GM23338 (cell line): ENCODE measurements at regions not wholly inside any gene's neighbourhood (a gene's known extent, or its start where the extent isn't known, plus 50 kb on each side); places are given as distances from the start of the nearest gene placed in this dataset.

Experiments
- ATAC-seq: fragments of 200-7000 bp; cut with Tn5 transposase; 3 replicates; pipeline ENCODE4 v1.9.1; 2020
- DNase-seq: peaks from one replicate; pipeline ENCODE4 v3.0.0-alpha.2; 2015; ENCODE audit warnings: low spot score
- H2AFZ ChIP-seq: fragments of 200-600 bp; sonication (generic); 2 replicates; pipeline ENCODE4 v1.8.0; 2016; ENCODE audit warnings: antibody characterized with exemption, mild to moderate bottlenecking, moderate library complexity
- H3F3A ChIP-seq: fragments of 200-600 bp; sonication (generic); replicated peaks from 2 replicates; pipeline ENCODE4 v1.8.0; 2017; ENCODE audit warnings: antibody characterized with exemption, mixed run types, low read depth
- H3K27ac ChIP-seq: fragments of 200-600 bp; sonication (generic); 2 replicates; pipeline ENCODE4 v1.6.1; 2016; ENCODE audit warnings: low read depth
- H3K27me3 ChIP-seq: fragments of 200-600 bp; sonication (generic); 2 replicates; pipeline ENCODE4 v1.8.0; 2016; ENCODE audit warnings: mild to moderate bottlenecking, mixed run types, moderate library complexity; ENCODE audit not compliant: insufficient read depth
- H3K36me3 ChIP-seq: fragments of 200-600 bp; sonication (generic); 2 replicates; pipeline ENCODE4 v1.8.0; 2016; ENCODE audit warnings: mild to moderate bottlenecking; ENCODE audit not compliant: insufficient read depth
- H3K4me1 ChIP-seq: fragments of 200-600 bp; sonication (generic); 2 replicates; pipeline ENCODE4 v1.8.0; 2016; ENCODE audit warnings: mild to moderate bottlenecking, moderate library complexity; ENCODE audit not compliant: insufficient read depth
- H3K4me2 ChIP-seq: fragments of 200-600 bp; sonication (generic); 2 replicates; pipeline ENCODE4 v1.7.1; 2017; ENCODE audit warnings: mixed run types
- H3K4me3 ChIP-seq: fragments of 200-600 bp; sonication (generic); 2 replicates; pipeline ENCODE4 v1.6.1; 2016; ENCODE audit warnings: mixed run types
- H3K79me2 ChIP-seq: fragments of 200-600 bp; sonication (generic); replicated peaks from 2 replicates; pipeline ENCODE4 v1.8.0; 2017; ENCODE audit warnings: mild to moderate bottlenecking; ENCODE audit not compliant: insufficient read depth
- H3K9me2 ChIP-seq: fragments of 200-600 bp; sonication (generic); 2 replicates; pipeline ENCODE4 v1.8.0; 2017; ENCODE audit not compliant: insufficient read depth
- H4K20me1 ChIP-seq: fragments of 200-600 bp; sonication (generic); replicated peaks from 2 replicates; pipeline ENCODE4 v1.8.0; 2017; ENCODE audit warnings: mild to moderate bottlenecking; ENCODE audit not compliant: insufficient read depth
- H3K27ac Mint-ChIP-seq: 2 replicates; pipeline ENCODE4 v1.8.0; 2020; ENCODE audit warnings: inconsistent platforms, mild to moderate bottlenecking, moderate library complexity, mixed read lengths
- H3K27me3 Mint-ChIP-seq: 3 replicates; pipeline ENCODE4 v1.8.0; 2022; ENCODE audit warnings: low read depth, mild to moderate bottlenecking, moderate library complexity, mixed read lengths, inconsistent platforms; ENCODE audit not compliant: insufficient read depth, poor library complexity
- H3K36me3 Mint-ChIP-seq: 3 replicates; pipeline ENCODE4 v1.8.0; 2021; ENCODE audit warnings: low read depth, mild to moderate bottlenecking, inconsistent platforms, moderate library complexity, mixed read lengths
- H3K4me1 Mint-ChIP-seq: 3 replicates; pipeline ENCODE4 v1.8.0; 2020; ENCODE audit warnings: mild to moderate bottlenecking, inconsistent platforms, mixed read lengths
- H3K4me3 Mint-ChIP-seq: 3 replicates; pipeline ENCODE4 v1.8.0; 2021; ENCODE audit warnings: moderate library complexity, mild to moderate bottlenecking, inconsistent platforms, mixed read lengths
- H3K9me3 Mint-ChIP-seq: 3 replicates; pipeline ENCODE4 v1.8.0; 2020; ENCODE audit warnings: moderate library complexity, mild to moderate bottlenecking, inconsistent platforms, mixed read lengths
- CREB1 ChIP-seq: fragments of 250-450 bp; sonication (Bioruptor Pico); IDR thresholded peaks from 2 replicates; pipeline ENCODE4 v1.5.0; 2020; ENCODE audit warnings: low read depth, mild to moderate bottlenecking, moderate library complexity
- EZH2 ChIP-seq: fragments of 200-600 bp; sonication (generic); IDR thresholded peaks from one replicate; pipeline ENCODE4 v1.8.0; 2017; ENCODE audit warnings: antibody characterized with exemption, mild to moderate bottlenecking, low read depth; ENCODE audit not compliant: unreplicated experiment
- EZH2phosphoT487 ChIP-seq: fragments of 200-600 bp; sonication (generic); IDR thresholded peaks from one replicate; pipeline ENCODE4 v1.8.1; 2018; ENCODE audit warnings: antibody characterized with exemption; ENCODE audit not compliant: unreplicated experiment
- JUNB ChIP-seq: IDR thresholded peaks from one replicate; pipeline ENCODE4 v1.6.1; 2016; ENCODE audit warnings: antibody characterized with exemption; ENCODE audit not compliant: unreplicated experiment
- NANOG ChIP-seq: IDR thresholded peaks from 2 replicates; pipeline ENCODE4 v1.6.1; 2016; ENCODE audit warnings: antibody characterized with exemption, borderline replicate concordance
- POLR2AphosphoS5 ChIP-seq: IDR thresholded peaks from 2 replicates; pipeline ENCODE4 v1.6.1; 2016; ENCODE audit warnings: antibody characterized with exemption, low read depth
- STAT1 ChIP-seq: IDR thresholded peaks from one replicate; pipeline ENCODE4 v1.6.1; 2016; ENCODE audit warnings: antibody characterized with exemption; ENCODE audit not compliant: unreplicated experiment
- ZNF114 ChIP-seq: fragments of 250-450 bp; sonication (Bioruptor Pico); IDR thresholded peaks from 2 replicates; pipeline ENCODE4 v1.5.0; 2020; ENCODE audit warnings: mild to moderate bottlenecking, moderate library complexity
- ZNF331 ChIP-seq: fragments of 250-450 bp; sonication (Bioruptor Pico); IDR thresholded peaks from 2 replicates; pipeline ENCODE4 v1.5.0; 2020; ENCODE audit warnings: low read depth, mild to moderate bottlenecking, moderate library complexity
- TF ChIP-seq, protein P1 (sequence below): IDR thresholded peaks from one replicate; pipeline ENCODE4 v1.6.1; 2018; ENCODE audit warnings: antibody characterized with exemption; ENCODE audit not compliant: unreplicated experiment
- TF ChIP-seq, protein P2 (sequence below), 2 experiments: fragments of 200-600 bp in 1 of 2; sonication (generic) in 1 of 2; conservative IDR thresholded peaks; 2 replicates each; pipeline versions ENCODE4 v1.5.1 to v1.6.1; 2016 to 2017; ENCODE audit warnings: antibody characterized with exemption in 2 of 2, low read depth in 2 of 2, mild to moderate bottlenecking in 2 of 2, moderate library complexity in 1 of 2
- TF ChIP-seq, protein P3 (sequence below): IDR thresholded peaks from 2 replicates; pipeline ENCODE4 v1.6.1; 2016; ENCODE audit warnings: antibody characterized with exemption

DNA sequence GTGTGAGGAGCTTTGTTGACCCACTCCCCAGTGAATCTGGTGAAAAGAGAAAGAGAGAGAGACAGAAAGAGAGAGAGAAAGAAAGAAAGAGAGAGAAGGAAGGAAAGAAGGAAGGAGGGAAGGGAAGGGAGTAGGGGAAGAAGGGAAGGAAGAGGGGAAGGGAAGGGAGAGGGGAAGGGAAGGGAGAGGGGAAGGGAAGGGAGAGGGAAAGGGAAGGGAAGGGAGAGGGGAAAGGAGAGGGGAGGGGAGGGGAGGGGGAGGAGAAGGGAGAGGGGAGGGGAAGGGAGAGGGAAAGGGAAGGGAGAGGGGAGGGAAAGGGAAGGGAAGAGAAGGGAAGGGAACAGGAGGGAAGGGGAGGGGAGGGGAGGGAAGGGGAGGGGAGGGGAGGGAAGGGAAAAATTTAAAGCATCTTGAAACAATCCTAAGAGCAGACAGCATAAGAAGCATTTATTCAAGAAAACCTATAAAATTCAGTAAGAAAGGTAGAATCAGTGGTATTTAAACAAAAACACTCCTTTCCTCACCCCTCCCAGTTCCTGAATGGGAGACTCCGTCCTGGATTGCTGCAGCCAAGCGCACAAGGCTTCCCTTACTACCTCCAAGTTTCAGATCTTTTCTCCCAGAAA is 846.2 kb upstream of the POM121L12 start:
- H4K20me1 ChIP-seq: no peaks in the 10 kb centered on the region
- DNase-seq: no peak

DNA sequence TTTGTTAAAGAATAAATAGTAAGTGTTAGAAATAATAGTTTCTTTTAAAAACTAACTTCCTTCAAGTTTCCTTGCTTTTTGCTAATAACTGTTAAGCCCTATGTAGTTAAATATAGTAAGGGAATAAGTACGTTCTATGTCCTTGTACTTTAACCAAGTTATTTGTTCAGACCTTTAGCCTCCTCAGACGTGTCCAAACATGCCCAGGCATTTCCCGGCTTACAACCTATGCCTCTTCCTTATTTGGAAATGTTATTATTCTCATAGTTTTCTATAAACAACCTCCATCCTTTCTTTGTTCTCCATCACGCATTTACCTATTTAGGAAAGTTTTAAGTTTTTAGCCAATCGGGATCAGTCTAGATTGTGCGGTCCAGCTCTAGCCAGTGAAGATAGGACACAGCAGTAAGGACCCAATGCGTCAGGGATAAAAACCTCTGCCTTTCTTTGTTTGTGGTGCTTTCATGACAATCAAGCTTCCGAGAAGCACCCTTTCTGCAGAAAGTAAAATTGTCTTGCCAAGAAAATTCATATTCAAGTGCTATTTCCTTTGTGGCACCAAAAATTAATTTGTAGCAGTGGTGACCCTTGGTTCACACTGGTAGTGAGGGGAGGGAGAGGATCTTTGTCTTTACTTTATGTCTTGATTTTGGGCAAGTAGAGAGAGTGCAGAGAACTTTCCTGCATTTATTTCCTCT is 851.3 kb upstream of the POM121L12 start:
- Histone ChIP-seq H3K27ac (no peak overlapping the region), H3K4me3 (no peak overlapping the region), H3F3A (0 out of 2 replicates have a peak, but pooled peaks cover 7% of the 10 kb centered on the region), H3K4me1 (no peaks in the 10 kb centered on the region), H3K27me3 (no peaks in the 10 kb centered on the region), H3K36me3 (peaks cover 8% of the 10 kb centered on the region; the same call in 1 of the 2 replicates), H4K20me1 (no peaks in the 10 kb centered on the region), H3K79me2 (no peaks in the 10 kb centered on the region), H2AFZ (peak overlapping the region; percentile 25; the same call in 1 of the 2 replicates), H3K9me2 (no peaks in the 10 kb centered on the region), H3K4me2 (no peak overlapping the region)
- DNase-seq (no peak), ATAC-seq (no peak)
- Mint-ChIP-seq H3K4me3 (no peak overlapping the region), H3K36me3 (peaks cover 25% of the 10 kb centered on the region), H3K27me3 (peaks cover 3% of the 10 kb centered on the region), H3K4me1 (no peaks in the 10 kb centered on the region), H3K9me3 (peaks cover 25% of the 10 kb centered on the region), H3K27ac (0 out of 2 replicates have a peak overlapping the region, but pooled peaks have one; percentile 10)
- no peak for TF ChIP-seq EZH2
- TF ChIP-seq CREB1 (CRISPR knock-in tag): no peak
- TF ChIP-seq JUNB: no peak
- no peak for TF ChIP-seq ZNF331 (CRISPR knock-in tag)
- TF ChIP-seq, protein P1, sequence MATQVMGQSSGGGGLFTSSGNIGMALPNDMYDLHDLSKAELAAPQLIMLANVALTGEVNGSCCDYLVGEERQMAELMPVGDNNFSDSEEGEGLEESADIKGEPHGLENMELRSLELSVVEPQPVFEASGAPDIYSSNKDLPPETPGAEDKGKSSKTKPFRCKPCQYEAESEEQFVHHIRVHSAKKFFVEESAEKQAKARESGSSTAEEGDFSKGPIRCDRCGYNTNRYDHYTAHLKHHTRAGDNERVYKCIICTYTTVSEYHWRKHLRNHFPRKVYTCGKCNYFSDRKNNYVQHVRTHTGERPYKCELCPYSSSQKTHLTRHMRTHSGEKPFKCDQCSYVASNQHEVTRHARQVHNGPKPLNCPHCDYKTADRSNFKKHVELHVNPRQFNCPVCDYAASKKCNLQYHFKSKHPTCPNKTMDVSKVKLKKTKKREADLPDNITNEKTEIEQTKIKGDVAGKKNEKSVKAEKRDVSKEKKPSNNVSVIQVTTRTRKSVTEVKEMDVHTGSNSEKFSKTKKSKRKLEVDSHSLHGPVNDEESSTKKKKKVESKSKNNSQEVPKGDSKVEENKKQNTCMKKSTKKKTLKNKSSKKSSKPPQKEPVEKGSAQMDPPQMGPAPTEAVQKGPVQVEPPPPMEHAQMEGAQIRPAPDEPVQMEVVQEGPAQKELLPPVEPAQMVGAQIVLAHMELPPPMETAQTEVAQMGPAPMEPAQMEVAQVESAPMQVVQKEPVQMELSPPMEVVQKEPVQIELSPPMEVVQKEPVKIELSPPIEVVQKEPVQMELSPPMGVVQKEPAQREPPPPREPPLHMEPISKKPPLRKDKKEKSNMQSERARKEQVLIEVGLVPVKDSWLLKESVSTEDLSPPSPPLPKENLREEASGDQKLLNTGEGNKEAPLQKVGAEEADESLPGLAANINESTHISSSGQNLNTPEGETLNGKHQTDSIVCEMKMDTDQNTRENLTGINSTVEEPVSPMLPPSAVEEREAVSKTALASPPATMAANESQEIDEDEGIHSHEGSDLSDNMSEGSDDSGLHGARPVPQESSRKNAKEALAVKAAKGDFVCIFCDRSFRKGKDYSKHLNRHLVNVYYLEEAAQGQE: no peak
- TF ChIP-seq, protein P2, sequence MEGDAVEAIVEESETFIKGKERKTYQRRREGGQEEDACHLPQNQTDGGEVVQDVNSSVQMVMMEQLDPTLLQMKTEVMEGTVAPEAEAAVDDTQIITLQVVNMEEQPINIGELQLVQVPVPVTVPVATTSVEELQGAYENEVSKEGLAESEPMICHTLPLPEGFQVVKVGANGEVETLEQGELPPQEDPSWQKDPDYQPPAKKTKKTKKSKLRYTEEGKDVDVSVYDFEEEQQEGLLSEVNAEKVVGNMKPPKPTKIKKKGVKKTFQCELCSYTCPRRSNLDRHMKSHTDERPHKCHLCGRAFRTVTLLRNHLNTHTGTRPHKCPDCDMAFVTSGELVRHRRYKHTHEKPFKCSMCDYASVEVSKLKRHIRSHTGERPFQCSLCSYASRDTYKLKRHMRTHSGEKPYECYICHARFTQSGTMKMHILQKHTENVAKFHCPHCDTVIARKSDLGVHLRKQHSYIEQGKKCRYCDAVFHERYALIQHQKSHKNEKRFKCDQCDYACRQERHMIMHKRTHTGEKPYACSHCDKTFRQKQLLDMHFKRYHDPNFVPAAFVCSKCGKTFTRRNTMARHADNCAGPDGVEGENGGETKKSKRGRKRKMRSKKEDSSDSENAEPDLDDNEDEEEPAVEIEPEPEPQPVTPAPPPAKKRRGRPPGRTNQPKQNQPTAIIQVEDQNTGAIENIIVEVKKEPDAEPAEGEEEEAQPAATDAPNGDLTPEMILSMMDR (conservative IDR thresholded peaks at IDR 0.05; ENCODE audit: low read depth in 2 of 2): no peak
- no peak for TF ChIP-seq NANOG
- no peak for TF ChIP-seq ZNF114 (CRISPR knock-in tag)
- TF ChIP-seq POLR2AphosphoS5: no peak
- no peak for TF ChIP-seq STAT1

More for the DNA sequence above, 846.2 kb upstream of the POM121L12 start:
- TF ChIP-seq, protein P2 (conservative IDR thresholded peaks at IDR 0.05; ENCODE audit: low read depth in 2 of 2): no peak
- TF ChIP-seq CREB1 (CRISPR knock-in tag) (no peak), EZH2 (no peak), EZH2phosphoT487 (no peak)
- TF ChIP-seq, protein P3, sequence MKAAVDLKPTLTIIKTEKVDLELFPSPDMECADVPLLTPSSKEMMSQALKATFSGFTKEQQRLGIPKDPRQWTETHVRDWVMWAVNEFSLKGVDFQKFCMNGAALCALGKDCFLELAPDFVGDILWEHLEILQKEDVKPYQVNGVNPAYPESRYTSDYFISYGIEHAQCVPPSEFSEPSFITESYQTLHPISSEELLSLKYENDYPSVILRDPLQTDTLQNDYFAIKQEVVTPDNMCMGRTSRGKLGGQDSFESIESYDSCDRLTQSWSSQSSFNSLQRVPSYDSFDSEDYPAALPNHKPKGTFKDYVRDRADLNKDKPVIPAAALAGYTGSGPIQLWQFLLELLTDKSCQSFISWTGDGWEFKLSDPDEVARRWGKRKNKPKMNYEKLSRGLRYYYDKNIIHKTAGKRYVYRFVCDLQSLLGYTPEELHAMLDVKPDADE: no peak
- ATAC-seq: no peak
- H3K36me3 ChIP-seq: peaks cover 7% of the 10 kb centered on the region; the same call in 1 of the 2 replicates
- peak overlapping the region; percentile 94 for H2AFZ ChIP-seq
- H3K27ac ChIP-seq: no peak overlapping the region
- no peaks in the 10 kb centered on the region for H3K27me3 ChIP-seq
- peaks cover 10% of the 10 kb centered on the region; the same call in 1 of the 2 replicates for H3K9me2 ChIP-seq
- Mint-ChIP-seq H3K27me3 (peaks cover 3% of the 10 kb centered on the region), H3K4me3 (no peak overlapping the region), H3K27ac (no peak overlapping the region), H3K9me3 (peaks cover 16% of the 10 kb centered on the region), H3K4me1 (no peaks in the 10 kb centered on the region), H3K36me3 (peaks cover 15% of the 10 kb centered on the region)
- H3K79me2 ChIP-seq: no peaks in the 10 kb centered on the region
- H3K4me3 ChIP-seq: no peak overlapping the region
- 0 out of 2 replicates have a peak, but pooled peaks cover 7% of the 10 kb centered on the region for H3F3A ChIP-seq
- H3K4me1 ChIP-seq: no peaks in the 10 kb centered on the region
- H3K4me2 ChIP-seq: no peak overlapping the region
